SIG-M5 treated with dmso at 0.1 percent for 504 hours (cell line): ENCODE measurements at regions not wholly inside any gene's neighbourhood (a gene's known extent, or its start where the extent isn't known, plus 50 kb on each side); places are given as distances from the start of the nearest gene placed in this dataset.
A peak's percentile ranks its signal among the peaks of the same experiment; 100 is the strongest.

Experiments
- DNase-seq: peaks from one replicate; lab custom pipeline; 2025; ENCODE audit not compliant: unreplicated experiment; lab: John Stamatoyannopoulos, UW

DNA sequence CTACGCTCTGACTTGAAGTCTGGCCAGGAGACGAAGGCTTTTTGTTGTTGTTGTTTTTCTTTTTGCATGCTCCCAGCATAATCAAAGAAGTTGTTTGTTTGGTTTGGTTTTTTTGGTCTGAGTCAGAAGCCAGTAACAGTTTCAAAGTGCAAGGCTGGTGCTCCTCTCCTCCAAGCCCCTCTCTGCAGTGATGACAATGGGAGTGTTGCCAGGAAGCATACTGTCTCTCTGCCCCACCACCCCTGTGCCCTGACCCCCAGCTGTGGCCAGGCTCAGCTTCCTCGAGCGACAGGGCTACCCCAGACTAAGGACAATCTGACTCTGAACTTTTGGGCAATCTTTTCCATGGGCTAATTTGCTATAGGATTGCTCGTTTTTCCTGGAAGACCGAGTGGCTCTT lies 173.8 kb upstream of the PITX1 start:
- no peak for DNase-seq

DNA sequence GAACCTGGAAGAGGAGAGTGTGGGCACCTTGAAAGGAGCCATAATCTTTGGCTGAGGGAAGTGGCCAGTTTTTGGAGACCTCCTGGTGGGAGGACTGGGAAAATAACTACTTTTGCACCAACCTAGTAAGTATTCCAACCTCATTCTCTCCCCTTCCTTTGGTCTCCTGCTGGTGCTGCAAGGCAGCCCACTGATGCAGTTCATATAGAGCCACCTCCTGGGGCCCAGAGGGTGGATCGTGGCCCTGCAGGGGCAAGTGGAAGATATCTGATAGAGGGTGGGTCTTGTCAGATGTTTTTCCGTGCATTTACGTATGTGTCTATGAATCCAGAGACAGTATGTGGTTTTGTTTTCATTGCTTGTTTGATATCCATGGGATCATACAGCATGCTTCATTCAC lies 172.8 kb upstream of the PITX1 start:
- no peak for DNase-seq

DNA sequence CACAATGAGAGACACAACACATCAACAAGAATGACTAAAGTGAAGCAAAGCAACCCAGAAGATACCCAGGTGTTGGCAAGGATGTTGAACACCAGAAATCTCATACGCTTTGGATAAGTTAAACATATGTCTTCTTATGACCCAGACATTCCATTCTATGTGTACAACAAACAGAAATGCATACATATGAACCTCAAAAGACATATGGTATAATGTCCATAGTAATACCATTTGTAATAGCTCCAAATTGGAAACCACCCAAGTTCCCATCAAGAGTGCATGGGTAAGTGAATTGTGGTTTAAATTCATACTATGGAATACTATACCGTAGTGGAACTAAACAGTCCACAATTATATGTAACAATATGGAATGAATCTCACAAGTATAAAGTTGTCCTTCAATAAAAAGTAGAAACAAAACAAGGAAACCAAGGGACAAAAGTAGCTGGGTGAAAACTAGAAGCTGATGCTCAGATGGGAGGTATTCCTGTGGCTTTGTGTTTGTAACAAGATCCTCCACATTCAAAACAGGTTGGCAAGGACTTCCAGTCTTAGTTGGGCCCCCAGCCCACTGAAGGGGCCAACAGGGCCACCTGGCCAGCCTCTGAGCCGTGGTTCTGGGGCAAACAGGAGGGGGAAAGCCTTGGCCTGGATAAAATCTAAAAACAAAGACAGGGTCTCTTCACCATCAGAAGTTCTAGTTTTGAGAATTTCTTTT lies 171.8 kb upstream of the PITX1 start:
- DNase-seq = no peak

DNA sequence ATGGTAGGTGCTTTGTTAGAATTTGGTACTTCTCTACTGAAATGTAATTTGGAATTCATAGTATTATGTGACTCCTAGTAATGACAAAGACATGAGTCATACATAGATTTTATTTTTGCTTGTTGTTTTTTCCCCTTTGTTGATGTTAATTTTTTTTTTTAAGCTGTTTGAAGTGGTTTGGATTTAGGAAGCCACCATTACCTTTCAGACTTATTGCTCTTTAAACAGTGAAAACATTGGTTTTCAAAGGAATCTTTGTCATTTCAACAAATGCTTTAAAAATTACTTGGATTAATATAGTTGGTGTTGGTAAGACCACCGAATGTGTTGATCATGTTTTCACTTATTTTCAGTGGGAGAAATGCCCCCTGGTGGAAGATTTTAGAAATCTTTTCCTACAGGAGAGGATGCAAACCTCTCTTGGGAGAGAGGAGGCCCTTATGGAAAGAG lies 170.1 kb upstream of the PITX1 start:
- DNase-seq = no peak

DNA sequence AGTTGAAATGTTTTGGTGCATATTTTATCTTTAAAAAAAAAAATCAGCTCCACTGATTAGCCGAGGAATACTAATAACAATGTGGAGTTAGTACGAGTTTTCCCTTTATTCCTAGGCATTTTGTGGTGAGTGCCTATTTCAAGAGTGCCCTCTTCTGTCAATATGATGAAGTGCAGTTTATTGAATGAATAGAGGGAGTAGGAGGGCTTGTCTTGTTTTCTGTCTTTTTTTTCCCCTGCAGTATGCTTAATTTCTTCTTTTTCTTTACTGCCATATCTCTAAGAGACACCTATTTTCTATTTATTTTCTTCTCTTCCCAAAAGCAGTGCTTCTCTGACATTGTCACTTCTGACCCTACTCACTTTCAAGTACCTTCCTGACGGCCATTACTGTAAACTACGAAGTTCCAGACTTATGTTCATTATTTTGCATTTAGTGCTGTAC lies 169.6 kb upstream of the PITX1 start:
- peak; percentile 44 for DNase-seq

DNA sequence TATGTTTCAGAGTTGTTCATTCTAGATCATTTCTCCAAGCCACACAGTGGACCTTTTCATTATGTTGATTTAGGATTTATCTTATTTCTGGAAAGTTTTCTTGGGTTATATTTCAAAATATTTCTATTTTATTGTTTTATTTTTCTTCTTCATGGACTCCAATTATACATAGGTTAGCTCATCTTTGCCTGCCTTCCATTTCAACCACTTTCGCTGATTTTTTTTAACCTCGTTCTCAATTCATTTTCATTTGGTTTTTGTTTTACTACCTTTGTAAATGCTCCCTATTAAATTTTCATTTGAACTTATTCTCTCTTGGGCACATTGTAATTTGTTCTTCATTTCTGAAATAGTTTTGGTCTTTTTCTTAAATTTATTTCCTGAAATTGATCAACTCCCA lies 169.0 kb upstream of the PITX1 start:
- no peak for DNase-seq

DNA sequence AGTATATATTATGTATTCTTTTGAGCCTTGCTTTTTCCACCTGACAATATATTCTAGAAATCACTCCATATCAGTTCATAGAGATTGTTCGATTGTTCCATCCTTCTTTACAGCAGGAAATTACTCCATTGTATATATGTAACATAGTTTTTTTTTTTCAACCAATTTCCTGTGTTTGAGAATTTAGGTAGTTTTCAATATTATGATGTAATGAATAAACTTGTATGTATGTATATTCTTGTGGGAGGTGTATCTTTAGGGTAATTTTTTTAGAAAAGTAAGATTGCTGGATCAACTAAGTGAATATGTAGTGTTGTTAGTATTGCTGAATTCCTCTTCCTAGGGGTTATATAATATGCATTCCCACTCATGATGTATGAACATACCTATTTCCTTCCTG lies 165.9 kb upstream of the PITX1 start:
- no peak for DNase-seq

DNA sequence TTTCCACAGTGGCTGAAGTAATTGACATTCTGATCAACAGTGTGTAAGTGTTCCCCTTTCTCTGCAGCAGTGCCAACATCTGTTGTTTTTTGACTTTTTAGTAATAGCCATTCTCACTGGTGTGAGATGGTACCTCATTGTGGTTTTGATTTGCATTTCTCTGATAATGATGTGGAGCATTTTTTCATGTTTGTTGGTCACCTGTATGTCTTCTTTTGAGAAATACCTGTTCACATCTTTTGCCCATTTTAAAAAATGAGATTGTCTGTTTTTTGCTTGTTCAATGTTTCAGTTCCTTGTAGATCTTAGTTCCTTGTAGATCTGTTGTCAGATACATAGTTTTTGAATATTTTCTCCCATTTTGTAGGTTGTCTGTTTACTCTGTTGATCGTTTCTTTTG lies 162.5 kb upstream of the PITX1 start:
- no peak for DNase-seq

DNA sequence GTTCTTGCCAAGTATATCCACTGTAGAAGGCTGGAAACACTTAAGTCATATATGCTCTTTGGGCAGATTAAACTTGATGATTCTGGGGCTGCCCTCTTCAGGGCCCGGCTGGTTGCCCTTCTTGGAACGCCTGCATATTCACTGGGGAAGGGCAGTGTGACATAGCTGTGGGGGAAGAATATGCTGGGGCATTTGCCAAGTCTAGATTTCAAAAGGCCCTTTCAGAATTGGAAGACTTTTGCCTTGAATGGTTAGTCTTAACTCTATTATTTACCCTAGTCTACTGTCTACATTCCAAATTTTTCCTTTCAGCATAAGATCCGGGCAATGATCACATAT lies 161.2 kb upstream of the PITX1 start:
- no peak for DNase-seq

DNA sequence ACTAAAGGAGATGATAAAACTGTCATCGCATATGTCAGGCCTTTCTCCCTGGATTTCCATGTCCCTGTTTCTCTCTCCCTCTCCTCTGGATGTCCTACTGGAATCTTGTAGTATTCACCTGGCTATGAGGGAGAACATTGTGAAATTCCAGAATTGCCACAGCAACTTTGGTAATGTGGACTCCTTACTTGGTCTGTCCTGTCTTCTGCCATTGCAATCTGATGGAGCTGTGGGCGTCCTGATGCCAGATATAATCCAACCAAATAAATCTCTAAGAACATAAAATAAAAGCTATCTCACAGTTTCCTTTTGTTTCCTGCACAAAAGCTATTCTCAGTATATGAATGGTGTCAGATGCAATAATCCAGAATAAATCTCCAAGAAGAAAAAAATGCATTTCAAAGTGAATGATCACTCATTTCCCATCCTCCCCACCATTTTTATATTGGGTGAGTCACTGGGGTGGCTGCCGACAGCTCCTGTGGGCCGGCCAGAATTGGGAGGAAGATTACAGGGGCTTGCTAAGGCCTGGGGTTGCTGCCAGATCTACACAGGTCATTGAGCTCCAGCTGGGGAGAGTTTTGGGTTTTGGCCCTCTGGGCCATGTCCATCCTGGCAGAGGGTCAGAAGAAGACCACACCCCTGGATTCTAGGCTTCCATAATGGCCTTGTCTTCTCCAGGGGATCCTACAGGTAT lies 160.7 kb upstream of the PITX1 start:
- no peak for DNase-seq

DNA sequence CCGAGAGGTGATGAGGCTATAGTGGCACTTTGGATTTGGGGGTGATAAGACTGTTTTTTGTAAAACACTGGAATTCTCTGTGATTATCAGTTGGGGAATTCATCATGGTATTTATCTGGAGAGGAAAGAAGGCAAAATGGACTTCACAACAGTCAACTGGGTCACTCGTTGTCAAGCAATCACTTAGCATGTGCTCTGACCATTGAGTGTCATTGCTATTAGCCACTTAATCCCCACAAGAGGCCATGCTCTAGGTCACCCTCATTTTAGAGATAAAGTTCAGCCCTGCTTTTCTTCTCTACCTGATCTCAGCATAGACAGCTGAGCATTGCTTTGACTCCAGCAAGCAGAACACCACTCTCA lies 160.1 kb upstream of the PITX1 start:
- DNase-seq = no peak

DNA sequence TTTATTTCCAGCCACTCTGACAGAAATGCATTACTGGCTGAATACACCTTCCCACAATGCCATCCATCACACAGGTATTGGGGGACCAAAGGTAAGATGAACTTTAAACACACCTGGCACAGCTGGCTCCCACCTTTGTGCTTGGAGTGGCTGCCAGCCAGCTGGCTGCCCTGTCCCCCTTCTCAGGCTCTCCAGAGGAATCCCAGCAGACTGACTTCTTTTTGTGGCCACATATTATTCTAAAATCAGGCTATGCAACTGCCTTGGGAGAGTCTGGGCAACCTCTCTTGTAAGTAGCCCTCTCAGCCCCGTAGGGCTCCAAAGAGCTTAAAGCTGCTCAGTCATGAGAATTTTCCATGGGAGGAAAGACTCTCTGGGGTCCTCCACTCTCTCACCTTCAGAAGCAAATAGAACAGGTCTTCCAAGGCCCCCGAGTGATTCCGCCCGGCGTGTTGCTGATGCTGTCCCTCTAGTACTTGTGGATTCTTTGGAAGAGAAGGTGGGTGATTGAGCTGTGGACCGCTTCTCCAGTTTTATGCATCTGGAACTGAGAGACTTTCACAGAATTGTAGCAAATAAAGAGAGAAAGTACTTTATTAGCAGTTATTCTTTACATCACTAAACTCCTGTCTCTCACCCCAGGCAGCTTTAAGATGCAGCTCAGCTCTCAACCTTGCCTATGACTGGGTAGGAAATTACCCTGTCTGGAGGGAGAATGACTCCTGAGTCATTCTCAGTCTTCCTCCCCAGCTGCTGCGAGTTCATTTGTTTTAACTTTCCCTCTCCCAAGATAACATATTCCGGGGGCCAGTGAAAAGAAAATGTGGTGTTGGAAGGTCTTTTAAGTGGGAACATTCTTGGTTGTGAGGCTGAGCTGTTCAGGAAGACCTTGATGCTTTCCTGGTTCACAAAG lies 159.4 kb upstream of the PITX1 start:
- DNase-seq = no peak

DNA sequence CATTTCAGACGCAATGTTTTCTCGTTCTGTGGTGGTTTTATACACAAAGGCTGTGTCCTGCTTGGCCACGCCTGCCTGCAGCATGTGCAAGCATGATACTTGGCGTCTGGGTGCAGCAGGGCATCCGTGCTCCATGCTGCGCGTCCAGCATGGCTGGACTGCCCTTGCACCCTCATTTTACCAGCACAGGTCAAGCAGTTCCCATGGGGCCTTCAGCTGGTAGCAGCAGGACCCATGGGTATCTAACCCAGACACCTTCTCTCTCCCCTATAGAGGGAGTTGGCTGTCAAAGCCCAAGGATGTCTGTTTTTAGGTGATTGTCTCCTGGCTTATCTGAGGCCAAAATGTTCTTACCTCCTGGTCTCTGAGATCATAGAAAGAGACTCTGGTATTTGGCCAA lies 158.3 kb upstream of the PITX1 start:
- no peak for DNase-seq

DNA sequence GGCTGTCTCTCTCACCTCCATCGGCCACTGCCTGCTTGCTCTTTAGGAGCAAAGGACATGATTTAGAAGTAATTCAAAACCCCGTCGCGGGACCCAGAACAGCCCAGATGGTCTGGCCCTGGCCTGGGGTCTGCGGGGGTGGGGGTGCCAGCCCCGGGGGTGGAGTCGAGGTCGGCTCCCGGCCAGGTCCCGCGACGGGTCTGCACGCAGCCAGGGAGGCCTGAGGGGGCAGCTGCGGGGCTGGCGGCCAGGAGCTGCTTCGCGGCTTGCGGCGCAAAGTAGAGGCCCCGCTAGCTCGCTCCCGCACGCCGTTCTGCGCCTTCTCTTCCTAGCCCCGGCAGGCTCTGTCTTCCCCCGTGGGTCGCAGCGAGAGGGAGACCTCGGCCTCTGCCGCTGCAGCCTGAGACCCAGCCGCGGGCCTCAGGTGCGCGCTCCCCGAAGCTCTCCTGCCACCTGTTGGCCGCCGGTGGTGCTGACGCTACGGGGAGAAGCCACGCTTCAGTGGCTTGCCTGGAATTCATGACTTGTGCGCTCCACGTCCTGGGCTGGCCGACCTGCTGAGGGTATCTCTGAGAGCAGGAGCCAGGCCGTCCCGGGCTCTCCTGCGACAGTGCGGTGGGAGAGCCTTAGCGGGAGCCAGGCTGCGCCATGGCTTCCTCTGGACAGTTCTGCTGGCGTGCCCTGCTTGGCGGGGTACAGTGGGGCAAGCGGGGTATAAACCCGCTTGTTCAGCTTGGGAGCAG lies 157.2 kb upstream of the PITX1 start:
- peak; percentile 36 for DNase-seq

DNA sequence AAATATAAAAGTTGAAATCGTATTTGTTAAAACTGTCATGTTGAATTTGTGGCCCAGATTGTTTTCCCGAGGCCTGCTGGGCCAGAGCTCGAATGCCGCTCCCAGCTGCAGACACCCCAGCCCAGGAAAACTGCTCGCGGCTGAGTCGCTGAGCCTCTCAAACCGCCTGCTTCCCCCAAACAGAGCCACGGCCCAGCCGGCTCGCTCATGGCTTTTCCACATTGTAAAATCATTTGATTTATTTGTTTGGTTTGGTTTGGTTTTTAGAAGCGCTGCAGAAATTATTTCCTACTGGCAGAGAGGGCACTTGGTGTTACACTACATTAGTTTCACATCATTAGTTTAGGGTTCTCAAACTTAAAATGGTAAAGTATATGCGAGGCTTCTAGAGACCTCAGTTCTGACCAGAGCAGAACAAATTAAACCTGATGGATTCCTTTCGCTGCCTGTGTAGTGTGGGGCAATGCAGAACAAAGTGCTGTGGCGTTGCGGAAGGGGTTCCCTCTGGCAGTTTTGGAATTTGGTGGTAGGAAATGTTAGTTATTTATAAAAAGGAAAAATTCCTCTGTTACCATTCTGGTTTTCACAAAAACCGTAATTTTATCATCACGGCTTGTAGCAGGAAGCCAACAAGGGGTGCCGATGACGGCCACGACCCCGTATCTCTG lies 156.5 kb upstream of the PITX1 start:
- no peak for DNase-seq

DNA sequence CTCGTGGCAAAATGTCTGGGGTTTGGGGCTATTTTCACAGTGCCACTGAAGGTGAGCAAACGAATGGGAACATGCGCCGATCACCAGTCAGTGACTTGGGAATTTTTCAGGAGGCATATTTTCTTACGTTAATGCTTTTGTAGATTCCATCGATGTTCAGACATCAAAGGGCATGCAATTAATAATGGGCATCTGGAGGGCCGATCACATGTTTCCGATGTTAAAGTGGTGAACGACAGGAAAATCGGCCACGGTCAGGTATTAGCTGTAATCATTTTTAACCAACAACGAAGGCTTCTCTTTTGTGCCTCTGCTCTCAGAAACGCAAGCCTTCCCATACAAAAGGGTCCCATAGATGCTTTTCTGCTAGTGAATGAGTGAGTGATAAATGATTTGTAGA lies 155.0 kb upstream of the PITX1 start:
- DNase-seq = no peak

DNA sequence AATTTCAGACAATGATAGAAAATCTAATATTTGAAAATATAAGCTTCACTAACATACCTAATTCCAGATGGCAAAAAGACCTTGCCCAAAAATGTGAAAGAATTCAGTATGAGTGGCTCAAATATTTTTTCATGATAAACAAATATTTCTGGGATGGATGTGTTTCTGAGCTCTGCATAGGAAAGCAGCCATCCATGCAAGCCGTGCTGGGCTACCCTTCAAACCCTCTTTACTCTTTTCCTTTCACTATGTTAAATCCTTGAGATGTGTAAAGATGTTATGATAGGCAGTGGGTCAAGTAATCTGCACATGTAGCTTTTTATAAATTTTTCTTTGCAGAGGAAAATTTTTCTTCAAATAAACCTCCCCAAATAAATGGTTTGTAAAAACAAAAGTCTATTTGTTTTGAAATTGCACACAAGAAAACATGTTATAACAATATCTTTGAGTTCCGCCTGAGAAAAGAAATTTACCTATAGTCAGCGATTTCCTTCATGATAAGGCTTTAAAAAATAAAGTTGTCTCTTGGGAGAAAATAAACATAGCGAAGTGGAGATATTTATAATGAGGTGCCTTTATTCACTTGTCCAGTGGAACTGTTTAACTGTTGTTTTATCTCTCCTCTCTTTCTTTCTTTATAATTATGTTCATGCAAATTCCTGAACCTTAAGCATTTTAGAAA lies 154.3 kb upstream of the PITX1 start:
- DNase-seq = no peak

DNA sequence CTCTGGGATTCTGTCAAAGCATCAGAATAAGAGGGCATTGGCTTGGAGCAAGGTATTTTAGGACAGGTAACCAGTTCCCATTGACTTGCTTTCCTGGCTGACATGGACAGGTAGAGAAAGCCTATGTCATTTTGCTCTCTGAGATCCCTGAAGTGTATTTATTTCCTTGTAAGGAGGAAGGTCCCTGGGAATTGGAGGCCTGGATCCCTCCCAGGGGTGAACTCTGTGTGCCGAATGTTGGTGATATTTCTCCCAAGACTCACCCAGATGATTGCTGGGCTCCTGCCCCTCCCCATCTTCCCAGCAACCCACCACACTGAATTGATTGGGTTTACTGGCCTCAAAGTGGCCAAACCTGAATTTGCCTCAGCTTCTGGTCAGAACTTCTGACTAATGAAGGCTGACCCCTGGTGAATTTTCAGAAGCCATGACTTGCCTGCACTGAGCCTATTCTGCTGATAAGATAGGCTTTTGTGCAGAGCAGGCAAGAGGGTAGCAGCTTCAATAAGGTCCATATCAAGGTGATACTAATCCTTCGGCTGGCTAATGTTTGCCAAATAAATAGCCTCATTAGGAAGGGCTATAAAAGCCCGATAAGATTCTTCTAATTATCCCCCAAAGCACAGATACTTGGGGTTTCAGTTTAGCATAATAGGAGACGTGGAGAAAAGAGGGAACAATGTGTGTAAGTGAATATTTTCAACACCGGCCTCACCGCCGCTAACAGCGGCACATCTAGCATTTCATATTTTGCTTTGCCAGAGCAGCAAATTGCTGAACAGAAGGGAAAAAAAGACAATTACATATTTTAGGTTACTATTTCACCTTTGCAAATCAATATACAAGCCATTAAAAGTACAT lies 152.9 kb upstream of the PITX1 start:
- peak; percentile 24 for DNase-seq

DNA sequence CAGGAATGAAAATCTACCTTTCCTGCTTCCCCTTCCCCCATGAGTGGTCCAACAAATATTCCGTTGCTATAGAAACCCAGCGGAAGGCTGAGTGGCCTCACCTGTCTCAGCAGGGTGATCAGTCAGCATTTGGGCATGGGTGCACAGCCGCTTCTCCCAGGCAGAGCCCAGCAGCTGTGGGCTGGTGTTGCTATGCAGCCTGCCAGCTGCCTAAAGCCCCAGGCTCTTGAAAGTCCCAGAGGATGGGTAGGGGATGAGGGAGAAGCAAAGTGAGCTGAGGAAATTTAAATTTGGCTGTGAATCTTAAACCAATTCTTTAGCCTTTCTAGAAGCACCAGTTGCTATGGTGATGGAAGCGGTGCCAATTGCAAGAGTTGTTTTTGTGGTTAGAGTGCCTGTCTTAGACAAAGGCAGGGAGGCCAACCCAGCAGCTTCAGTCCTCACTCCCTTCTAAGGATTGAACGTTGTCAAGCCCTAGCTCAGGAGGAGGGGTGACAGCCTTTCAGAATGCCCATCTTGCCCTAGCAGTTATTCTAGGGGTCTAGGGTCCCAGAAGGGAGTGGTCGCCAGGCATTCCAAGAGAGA lies 151.5 kb upstream of the PITX1 start:
- no peak for DNase-seq
